RWPE2 (cell line): ENCODE measurements at regions not wholly inside any gene's neighbourhood (a gene's known extent, or its start where the extent isn't known, plus 50 kb on each side); places are given as distances from the start of the nearest gene placed in this dataset.

Experiments
- ATAC-seq: fragments of 200-7000 bp; cut with Tn5 transposase; 3 replicates; pipeline ENCODE4 v1.9.1; 2021; ENCODE audit warnings: low read depth
- DNase-seq: peaks from one replicate; pipeline ENCODE4 v3.0.0-alpha.2; 2020; ENCODE audit warnings: low spot score
- H3K27ac ChIP-seq: fragments of 450-650 bp; 2 replicates; pipeline ENCODE4 v1.5.1; 2017; ENCODE audit warnings: mild to moderate bottlenecking; ENCODE audit not compliant: poor library complexity, severe bottlenecking
- H3K27me3 ChIP-seq: fragments of 250-450 bp; sonication (Bioruptor Pico); 2 replicates; pipeline ENCODE4 v1.5.1; 2021; ENCODE audit warnings: mild to moderate bottlenecking, moderate library complexity; ENCODE audit not compliant: insufficient read depth, poor library complexity, severe bottlenecking
- H3K36me3 ChIP-seq: fragments of 250-450 bp; sonication (Bioruptor Pico); 2 replicates; pipeline ENCODE4 v1.5.1; 2020; ENCODE audit warnings: low read depth, mild to moderate bottlenecking, moderate library complexity
- H3K4me1 ChIP-seq: fragments of 250-450 bp; sonication (Bioruptor Pico); 2 replicates; pipeline ENCODE4 v1.5.1; 2021; ENCODE audit warnings: mild to moderate bottlenecking, moderate library complexity; ENCODE audit not compliant: insufficient read depth, poor library complexity, severe bottlenecking
- H3K4me3 ChIP-seq: fragments of 250-450 bp; sonication (Bioruptor Pico); 2 replicates; pipeline ENCODE4 v1.5.1; 2021; ENCODE audit warnings: mild to moderate bottlenecking, moderate library complexity; ENCODE audit not compliant: severe bottlenecking
- H3K9me3 ChIP-seq: fragments of 250-450 bp; sonication (Bioruptor Pico); 2 replicates; pipeline ENCODE4 v1.5.1; 2021; ENCODE audit warnings: mild to moderate bottlenecking, moderate library complexity; ENCODE audit not compliant: severe bottlenecking
- TF ChIP-seq, protein P1 (sequence below): fragments of 450-650 bp; IDR thresholded peaks from one replicate; pipeline ENCODE4 v1.5.1; 2017; ENCODE audit warnings: mild to moderate bottlenecking, moderate library complexity; ENCODE audit not compliant: poor library complexity, severe bottlenecking

DNA sequence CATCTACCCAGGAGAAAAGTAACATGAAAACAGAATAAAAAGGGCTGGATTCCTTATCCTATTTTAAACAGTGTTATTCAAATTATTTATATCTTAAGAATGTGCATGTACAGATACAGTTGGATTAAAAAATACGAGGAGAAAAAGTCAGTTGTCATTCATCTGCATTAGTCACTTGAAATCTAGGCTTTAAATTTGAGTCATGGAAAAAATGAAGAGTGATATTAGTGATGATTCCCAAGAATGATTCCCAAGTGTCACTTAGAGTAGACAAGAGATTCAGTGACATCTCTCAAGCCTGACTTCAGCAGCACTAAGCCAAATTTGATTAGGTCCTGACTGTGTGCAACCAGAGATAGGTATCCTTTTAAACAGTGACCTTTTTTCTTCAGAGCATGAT lies 394.2 kb downstream of the IRS1 start:
- H3K36me3 ChIP-seq, result no peaks in the 10 kb centered on the region
- peaks cover 3% of the 10 kb centered on the region for H3K4me1 ChIP-seq
- TF ChIP-seq, protein P1, sequence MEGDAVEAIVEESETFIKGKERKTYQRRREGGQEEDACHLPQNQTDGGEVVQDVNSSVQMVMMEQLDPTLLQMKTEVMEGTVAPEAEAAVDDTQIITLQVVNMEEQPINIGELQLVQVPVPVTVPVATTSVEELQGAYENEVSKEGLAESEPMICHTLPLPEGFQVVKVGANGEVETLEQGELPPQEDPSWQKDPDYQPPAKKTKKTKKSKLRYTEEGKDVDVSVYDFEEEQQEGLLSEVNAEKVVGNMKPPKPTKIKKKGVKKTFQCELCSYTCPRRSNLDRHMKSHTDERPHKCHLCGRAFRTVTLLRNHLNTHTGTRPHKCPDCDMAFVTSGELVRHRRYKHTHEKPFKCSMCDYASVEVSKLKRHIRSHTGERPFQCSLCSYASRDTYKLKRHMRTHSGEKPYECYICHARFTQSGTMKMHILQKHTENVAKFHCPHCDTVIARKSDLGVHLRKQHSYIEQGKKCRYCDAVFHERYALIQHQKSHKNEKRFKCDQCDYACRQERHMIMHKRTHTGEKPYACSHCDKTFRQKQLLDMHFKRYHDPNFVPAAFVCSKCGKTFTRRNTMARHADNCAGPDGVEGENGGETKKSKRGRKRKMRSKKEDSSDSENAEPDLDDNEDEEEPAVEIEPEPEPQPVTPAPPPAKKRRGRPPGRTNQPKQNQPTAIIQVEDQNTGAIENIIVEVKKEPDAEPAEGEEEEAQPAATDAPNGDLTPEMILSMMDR, result no peak
- H3K9me3 ChIP-seq, result no peaks in the 10 kb centered on the region
- no peaks in the 10 kb centered on the region for H3K27me3 ChIP-seq
- H3K4me3 ChIP-seq, result no peak overlapping the region
- no peak overlapping the region for H3K27ac ChIP-seq
- no peak for ATAC-seq
- no peak for DNase-seq

DNA sequence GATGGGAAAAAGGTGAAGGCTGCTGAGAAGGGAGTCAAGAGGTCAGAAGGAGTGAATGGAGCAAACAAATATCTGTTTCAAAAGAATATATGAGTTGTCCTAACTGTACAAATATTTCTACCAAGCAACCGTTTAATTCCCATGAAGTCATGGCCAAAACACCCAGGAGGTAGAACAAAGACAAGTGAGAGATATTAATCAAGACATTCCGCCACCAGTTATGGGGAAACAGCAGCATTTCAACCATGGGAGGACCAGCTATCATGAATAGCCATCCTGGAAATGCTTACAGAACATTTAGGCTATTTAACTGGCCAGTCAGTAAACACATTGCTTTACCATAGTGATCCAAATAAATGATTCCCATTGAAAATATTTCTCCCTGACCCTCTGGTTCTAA lies 396.3 kb downstream of the IRS1 start:
- Histone ChIP-seq H3K27ac (no peak overlapping the region), H3K4me1 (peaks cover 3% of the 10 kb centered on the region), H3K9me3 (no peaks in the 10 kb centered on the region), H3K36me3 (no peaks in the 10 kb centered on the region), H3K27me3 (no peaks in the 10 kb centered on the region), H3K4me3 (no peak overlapping the region)
- TF ChIP-seq, protein P1, result no peak
- no peak for DNase-seq
- no peak for ATAC-seq

DNA sequence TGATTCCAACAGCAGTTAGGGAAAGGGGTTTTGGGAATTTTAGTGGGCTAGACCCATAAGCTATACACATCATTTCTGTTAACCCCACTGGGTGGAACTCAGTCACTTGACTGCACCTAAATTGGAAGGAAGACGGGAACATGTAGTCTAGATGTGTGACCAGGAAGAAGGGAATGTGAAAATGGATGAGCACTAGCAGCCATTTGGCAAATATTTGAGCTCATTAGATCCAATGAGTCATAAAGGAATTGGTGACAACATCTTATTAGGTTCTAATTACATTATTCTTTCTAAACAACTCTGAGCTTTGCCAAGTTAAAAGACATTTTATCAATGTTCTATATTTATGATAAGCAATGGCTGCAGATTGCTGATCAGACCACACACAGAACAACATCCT lies 400.6 kb downstream of the IRS1 start:
- H3K27me3 ChIP-seq, result no peaks in the 10 kb centered on the region
- H3K27ac ChIP-seq, result no peak overlapping the region
- no peak for ATAC-seq
- no peak overlapping the region for H3K4me3 ChIP-seq
- no peaks in the 10 kb centered on the region for H3K4me1 ChIP-seq
- H3K36me3 ChIP-seq, result no peaks in the 10 kb centered on the region
- TF ChIP-seq, protein P1, result no peak
- DNase-seq, result no peak
- H3K9me3 ChIP-seq, result no peaks in the 10 kb centered on the region

DNA sequence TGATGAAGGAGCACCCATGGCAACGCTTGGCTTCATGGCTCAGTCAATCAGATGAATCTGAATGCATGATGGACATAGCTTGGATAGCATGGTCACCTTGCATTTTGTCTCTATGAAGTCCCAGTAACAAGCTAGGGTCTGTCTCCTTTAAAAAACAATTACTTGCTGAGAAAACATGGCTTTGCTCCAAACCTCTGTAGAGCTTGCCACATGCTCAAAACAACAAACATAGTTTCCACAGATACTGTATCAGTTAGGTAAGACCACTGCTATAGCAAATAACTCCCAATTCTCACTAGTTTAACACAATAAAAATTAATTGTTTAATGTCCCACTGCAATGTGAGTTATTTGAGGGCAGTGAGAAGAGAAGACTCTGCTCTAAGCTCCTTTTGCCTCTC lies 401.0 kb downstream of the IRS1 start:
- ATAC-seq, result no peak
- no peaks in the 10 kb centered on the region for H3K36me3 ChIP-seq
- no peak overlapping the region for H3K4me3 ChIP-seq
- no peaks in the 10 kb centered on the region for H3K4me1 ChIP-seq
- DNase-seq, result no peak
- H3K27ac ChIP-seq, result no peak overlapping the region
- TF ChIP-seq, protein P1, result no peak
- H3K9me3 ChIP-seq, result no peaks in the 10 kb centered on the region
- no peaks in the 10 kb centered on the region for H3K27me3 ChIP-seq

DNA sequence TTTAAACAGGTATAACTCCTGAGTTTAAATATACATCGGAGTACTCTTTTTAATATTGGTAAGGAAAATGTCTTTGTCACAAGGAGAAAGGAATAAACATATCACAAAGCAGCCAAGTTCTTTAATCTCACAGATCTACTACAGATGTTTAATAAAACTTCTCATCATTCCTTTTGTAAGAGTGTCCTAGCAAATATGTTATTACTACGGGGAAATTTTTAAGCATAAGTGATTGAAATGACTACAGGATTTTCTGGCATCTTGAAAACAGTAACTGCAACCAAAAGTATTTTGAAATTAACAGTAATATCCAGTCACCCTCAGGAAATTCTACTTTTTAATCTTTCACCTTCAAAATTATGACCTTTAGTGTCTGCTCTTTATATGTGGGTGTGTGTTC lies 403.1 kb downstream of the IRS1 start:
- Histone ChIP-seq H3K4me3 (no peak overlapping the region), H3K27ac (no peak overlapping the region), H3K9me3 (no peaks in the 10 kb centered on the region), H3K27me3 (no peaks in the 10 kb centered on the region), H3K36me3 (no peaks in the 10 kb centered on the region), H3K4me1 (no peaks in the 10 kb centered on the region)
- ATAC-seq, result no peak
- TF ChIP-seq, protein P1, result no peak
- DNase-seq, result no peak
